Endodermal cell (in vitro differentiated cells): ENCODE measurements at regions not wholly inside any gene's neighbourhood (a gene's known extent, or its start where the extent isn't known, plus 50 kb on each side); places are given as distances from the start of the nearest gene placed in this dataset.

ENCODE experiments used
- DNase-seq: peaks from one replicate; pipeline ENCODE4 v3.0.0-alpha.2; 2017
- H3K27ac ChIP-seq: 2 replicates; pipeline ENCODE4 v1.5.1; 2013; ENCODE audit warnings: mild to moderate bottlenecking, low read depth, low read length, moderate library complexity
- H3K27me3 ChIP-seq: 2 replicates; pipeline ENCODE4 v1.6.1; 2013; ENCODE audit warnings: mild to moderate bottlenecking, low read length, moderate library complexity; ENCODE audit not compliant: insufficient read depth, control insufficient read depth, poor library complexity, severe bottlenecking
- H3K36me3 ChIP-seq: 2 replicates; pipeline ENCODE4 v1.7.0; 2013; ENCODE audit warnings: mild to moderate bottlenecking, low read length, moderate library complexity; ENCODE audit not compliant: control insufficient read depth, insufficient read depth
- H3K4me1 ChIP-seq: one replicate; pipeline ENCODE4 v1.7.0; 2013; ENCODE audit warnings: low read length; ENCODE audit not compliant: control insufficient read depth, insufficient read depth
- H3K4me3 ChIP-seq: 2 replicates; pipeline ENCODE4 v1.5.1; 2013; ENCODE audit warnings: mild to moderate bottlenecking, low read length, moderate library complexity
- H3K9ac ChIP-seq: 2 replicates; pipeline ENCODE4 v1.6.1; 2013; ENCODE audit warnings: mild to moderate bottlenecking, low read length, moderate library complexity; ENCODE audit not compliant: poor library complexity, severe bottlenecking; ENCODE audit errors: extremely low read depth
- H3K9me3 ChIP-seq: 2 replicates; pipeline ENCODE4 v1.6.1; 2013; ENCODE audit warnings: mild to moderate bottlenecking, low read length, moderate library complexity; ENCODE audit not compliant: control insufficient read depth
- H3K27ac Mint-ChIP-seq: 2 replicates; pipeline ENCODE4 v1.8.0; 2020; ENCODE audit warnings: mixed read lengths
- H3K27me3 Mint-ChIP-seq: 2 replicates; pipeline ENCODE4 v1.8.0; 2021; ENCODE audit warnings: mild to moderate bottlenecking, mixed read lengths; ENCODE audit not compliant: insufficient read depth
- H3K36me3 Mint-ChIP-seq: 2 replicates; pipeline ENCODE4 v1.8.0; 2020; ENCODE audit warnings: low read depth, mixed read lengths
- H3K4me1 Mint-ChIP-seq: 2 replicates; pipeline ENCODE4 v1.8.0; 2020; ENCODE audit warnings: mixed read lengths
- H3K4me3 Mint-ChIP-seq: 2 replicates; pipeline ENCODE4 v1.8.0; 2020; ENCODE audit warnings: mild to moderate bottlenecking, moderate library complexity, mixed read lengths
- H3K9me3 Mint-ChIP-seq: 2 replicates; pipeline ENCODE4 v1.8.0; 2020; ENCODE audit warnings: mild to moderate bottlenecking, mixed read lengths
- WGBS, 2 experiments: methylation state at CpG; one replicate each; pipeline versions ENCODE4 v1.1.5 to v1.1.7; 2013; ENCODE audit warnings: missing lambda C conversion rate in 2 of 2, mixed read lengths in 1 of 2; ENCODE audit not compliant: insufficient coverage in 1 of 2, insufficient read length in 1 of 2; 5-methylcytosine and 5-hydroxymethylcytosine counted together
- TF ChIP-seq, protein P1 (sequence below): fragments of 200-600 bp; sonication (generic); conservative IDR thresholded peaks from 2 replicates; pipeline ENCODE4 v1.5.0; 2021; ENCODE audit warnings: antibody characterized with exemption, mild to moderate bottlenecking

DNA sequence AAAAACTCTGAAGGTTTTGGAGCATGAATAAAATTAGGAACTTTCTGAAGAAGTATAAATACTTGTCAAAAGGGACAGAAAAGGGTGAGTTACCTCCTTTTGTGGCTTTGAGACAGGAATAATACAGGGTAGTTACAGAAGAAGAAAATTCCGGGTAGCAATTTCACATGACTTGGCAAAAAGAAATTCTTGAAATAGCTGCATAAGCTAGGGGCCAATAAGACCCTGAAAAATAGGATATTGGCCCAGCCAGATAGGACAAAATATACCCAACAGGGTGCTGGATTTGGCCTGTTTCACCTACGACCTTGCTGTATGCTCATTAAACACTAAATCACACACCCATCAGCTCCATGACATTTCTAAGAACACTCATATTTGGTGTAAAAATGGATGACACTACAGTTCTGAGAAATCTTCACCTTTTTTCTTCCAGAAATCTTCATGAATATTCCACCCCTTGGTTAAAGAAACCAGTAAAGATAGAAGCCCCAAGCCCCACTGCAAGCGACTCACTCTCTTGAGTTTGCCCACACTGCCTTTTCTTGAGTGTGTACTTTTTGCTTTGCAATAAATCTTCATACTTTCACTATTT is 362.7 kb downstream of the SEMA3D start:
- WGBS, 2 experiments: 78 to 86% methylated on average over 1 to 3 of the region's 3 CpGs
- Histone ChIP-seq H3K27ac (no peak overlapping the region), H3K27me3 (no peaks in the 10 kb centered on the region), H3K9me3 (no peaks in the 10 kb centered on the region), H3K4me1 (no peaks in the 10 kb centered on the region), H3K36me3 (no peaks in the 10 kb centered on the region), H3K4me3 (no peak overlapping the region), H3K9ac (no peak overlapping the region)
- H3K27me3 Mint-ChIP-seq: no peaks in the 10 kb centered on the region
- TF ChIP-seq, protein P1, sequence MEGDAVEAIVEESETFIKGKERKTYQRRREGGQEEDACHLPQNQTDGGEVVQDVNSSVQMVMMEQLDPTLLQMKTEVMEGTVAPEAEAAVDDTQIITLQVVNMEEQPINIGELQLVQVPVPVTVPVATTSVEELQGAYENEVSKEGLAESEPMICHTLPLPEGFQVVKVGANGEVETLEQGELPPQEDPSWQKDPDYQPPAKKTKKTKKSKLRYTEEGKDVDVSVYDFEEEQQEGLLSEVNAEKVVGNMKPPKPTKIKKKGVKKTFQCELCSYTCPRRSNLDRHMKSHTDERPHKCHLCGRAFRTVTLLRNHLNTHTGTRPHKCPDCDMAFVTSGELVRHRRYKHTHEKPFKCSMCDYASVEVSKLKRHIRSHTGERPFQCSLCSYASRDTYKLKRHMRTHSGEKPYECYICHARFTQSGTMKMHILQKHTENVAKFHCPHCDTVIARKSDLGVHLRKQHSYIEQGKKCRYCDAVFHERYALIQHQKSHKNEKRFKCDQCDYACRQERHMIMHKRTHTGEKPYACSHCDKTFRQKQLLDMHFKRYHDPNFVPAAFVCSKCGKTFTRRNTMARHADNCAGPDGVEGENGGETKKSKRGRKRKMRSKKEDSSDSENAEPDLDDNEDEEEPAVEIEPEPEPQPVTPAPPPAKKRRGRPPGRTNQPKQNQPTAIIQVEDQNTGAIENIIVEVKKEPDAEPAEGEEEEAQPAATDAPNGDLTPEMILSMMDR: no peak
- H3K4me1 Mint-ChIP-seq: peaks cover 8% of the 10 kb centered on the region
- H3K9me3 Mint-ChIP-seq: peaks cover 2% of the 10 kb centered on the region
- no peaks in the 10 kb centered on the region for H3K36me3 Mint-ChIP-seq
- H3K27ac Mint-ChIP-seq: no peak overlapping the region
- DNase-seq: no peak
- no peak overlapping the region for H3K4me3 Mint-ChIP-seq

DNA sequence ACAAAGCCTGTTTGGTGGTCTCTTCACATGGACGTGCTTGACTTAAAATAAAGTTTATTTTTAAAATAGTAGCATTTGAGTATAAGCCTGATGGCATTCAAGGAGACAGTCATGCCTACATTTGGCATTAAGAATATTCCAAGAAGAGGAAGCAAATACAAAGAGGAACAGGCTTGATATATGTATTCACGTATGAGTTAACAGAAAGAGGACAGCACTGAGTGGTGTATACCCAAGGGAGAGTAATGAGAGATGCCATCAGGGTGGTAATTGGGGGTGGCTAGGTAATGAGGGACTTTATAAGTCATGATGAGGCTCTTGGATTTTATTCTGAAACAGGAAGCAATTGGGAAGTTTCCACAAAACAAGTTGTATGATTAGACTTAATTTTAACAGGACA is 363.3 kb downstream of the SEMA3D start:
- Histone ChIP-seq H3K27ac (no peak overlapping the region), H3K9ac (no peak overlapping the region), H3K4me1 (no peaks in the 10 kb centered on the region), H3K4me3 (no peak overlapping the region), H3K9me3 (no peaks in the 10 kb centered on the region), H3K27me3 (no peaks in the 10 kb centered on the region), H3K36me3 (no peaks in the 10 kb centered on the region)
- Mint-ChIP-seq H3K36me3 (no peaks in the 10 kb centered on the region), H3K27ac (no peak overlapping the region), H3K4me3 (no peak overlapping the region), H3K9me3 (peaks cover 2% of the 10 kb centered on the region), H3K4me1 (peaks cover 8% of the 10 kb centered on the region), H3K27me3 (no peaks in the 10 kb centered on the region)
- WGBS, 2 experiments: 78 to 94% methylated on average over 2 of the region's 2 CpGs
- DNase-seq: no peak
- TF ChIP-seq, protein P1: no peak

DNA sequence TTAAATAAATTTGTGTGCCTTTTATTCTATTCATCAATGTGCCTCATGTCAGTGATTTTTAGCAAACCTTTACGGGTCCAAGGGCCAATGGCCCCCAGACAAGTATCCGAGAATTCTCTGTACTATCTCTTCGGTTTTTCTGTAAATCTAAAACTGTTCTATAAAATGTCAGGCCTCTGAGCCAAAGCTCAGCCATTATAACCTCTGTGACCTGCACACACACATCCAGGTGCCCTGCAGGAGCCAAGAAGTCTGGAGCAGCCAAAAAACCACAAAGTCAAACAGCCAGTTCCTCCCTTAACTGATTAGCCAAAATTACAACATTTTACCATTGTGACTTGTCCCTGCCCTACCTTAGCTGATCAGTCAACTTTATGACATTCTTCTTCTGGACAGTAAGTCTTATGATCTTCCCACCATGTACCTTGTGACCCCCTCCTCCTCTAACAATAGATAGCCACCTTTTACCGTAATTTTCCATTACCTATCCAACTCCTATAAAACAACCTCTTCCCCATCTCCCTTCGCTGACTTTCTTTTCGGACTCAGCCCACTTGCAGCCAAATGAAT is 363.8 kb downstream of the SEMA3D start:
- TF ChIP-seq, protein P1: no peak
- no peaks in the 10 kb centered on the region for H3K36me3 ChIP-seq
- Mint-ChIP-seq H3K9me3 (peaks cover 2% of the 10 kb centered on the region), H3K4me3 (no peak overlapping the region), H3K27me3 (no peaks in the 10 kb centered on the region), H3K27ac (no peak overlapping the region), H3K36me3 (no peaks in the 10 kb centered on the region), H3K4me1 (peaks cover 8% of the 10 kb centered on the region)
- H3K4me1 ChIP-seq: no peaks in the 10 kb centered on the region
- no peaks in the 10 kb centered on the region for H3K9me3 ChIP-seq
- DNase-seq: no peak
- 82 to 93% methylated on average over 5 to 6 of the region's 6 CpGs for WGBS, 2 experiments
- no peak overlapping the region for H3K27ac ChIP-seq
- no peaks in the 10 kb centered on the region for H3K27me3 ChIP-seq
- no peak overlapping the region for H3K9ac ChIP-seq
- H3K4me3 ChIP-seq: no peak overlapping the region
